Fibroblast of skin of left quadriceps (primary cell): ENCODE measurements at regions not wholly inside any gene's neighbourhood (a gene's known extent, or its start where the extent isn't known, plus 50 kb on each side); places are given as distances from the start of the nearest gene placed in this dataset.
"Not testable (repeated sequence)": the region's sequence is repeated elsewhere in the genome, so short reads cannot be mapped to it uniquely, and the experiment has no call there.

Experiments
- DNase-seq, 2 experiments: peaks; one replicate each; pipeline ENCODE4 v3.0.0-alpha.2; 2013; ENCODE audit warnings: low read depth in 2 of 2

GRCh38 chr7:137110091-137110509 is 233.4 kb downstream of the PTN start:
- no peak for DNase-seq

- DNase-seq, result not testable (repeated sequence)
Observed at GRCh38 chr7:137107802-137108201, 235.7 kb downstream of the PTN start.

DNA sequence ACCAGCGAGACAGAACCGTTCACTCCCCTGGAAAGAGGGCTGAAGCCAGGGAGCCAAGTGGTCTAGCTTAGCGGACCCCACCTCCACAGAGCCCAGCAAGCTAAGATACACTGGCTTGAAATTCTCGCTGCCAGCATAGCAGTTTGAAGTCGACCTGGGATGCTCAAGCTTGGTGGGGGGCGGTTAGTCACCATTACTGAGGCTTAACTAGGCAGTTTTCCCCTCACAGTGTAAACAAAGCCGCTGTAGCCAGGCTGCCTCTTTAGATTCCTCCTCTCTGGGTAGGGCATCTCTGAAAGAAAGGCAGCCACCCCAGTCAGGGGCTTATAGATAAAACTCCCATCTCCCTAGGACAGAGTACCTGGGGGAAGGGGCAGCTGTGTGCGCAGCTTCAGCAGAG is 235.1 kb downstream of the CHRM2 start:
- DNase-seq, result not testable (repeated sequence)

GRCh38 chr7:137097111-137097510 is 228.7 kb downstream of the CHRM2 start:
- DNase-seq, result no peak

DNA sequence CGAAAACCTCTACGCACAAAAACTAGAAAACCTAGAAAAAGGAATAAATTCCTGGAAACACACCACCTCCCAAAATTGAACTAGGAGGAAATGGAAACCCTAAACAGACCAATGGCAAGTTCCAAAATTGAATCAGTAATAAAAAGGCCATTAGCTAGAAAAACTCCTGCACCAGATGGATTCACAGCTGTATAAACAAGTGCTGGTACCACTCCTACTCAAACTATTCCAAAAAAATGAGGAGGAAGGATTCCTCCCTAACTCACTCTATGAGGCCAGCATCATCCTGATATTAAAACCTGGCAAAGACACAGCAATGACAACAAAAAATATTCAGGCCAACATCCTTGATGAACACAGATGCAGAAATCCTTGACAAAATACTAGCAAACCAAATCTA is 228.2 kb downstream of the CHRM2 start:
- DNase-seq, result no peak

DNA sequence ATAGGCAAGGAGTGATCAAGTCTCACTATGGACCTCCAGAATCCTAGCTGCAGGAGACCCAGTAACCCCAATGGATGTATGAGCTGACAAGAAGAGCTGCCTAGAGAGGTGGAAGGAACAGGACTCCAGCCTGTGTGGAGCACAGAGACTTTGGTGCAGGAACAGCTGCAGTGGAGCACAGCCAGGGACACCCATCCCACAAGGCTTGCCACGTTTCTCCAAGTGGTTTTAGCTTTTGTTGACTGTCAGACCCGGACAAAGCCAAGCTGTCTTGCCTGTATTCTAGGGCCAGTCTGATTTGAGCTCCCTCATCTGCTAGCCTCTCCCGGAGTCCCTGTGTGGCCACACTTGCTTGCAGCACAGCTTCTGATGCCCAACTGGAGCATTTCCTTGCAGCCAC is 224.7 kb downstream of the CHRM2 start:
- DNase-seq, result no peak

DNA sequence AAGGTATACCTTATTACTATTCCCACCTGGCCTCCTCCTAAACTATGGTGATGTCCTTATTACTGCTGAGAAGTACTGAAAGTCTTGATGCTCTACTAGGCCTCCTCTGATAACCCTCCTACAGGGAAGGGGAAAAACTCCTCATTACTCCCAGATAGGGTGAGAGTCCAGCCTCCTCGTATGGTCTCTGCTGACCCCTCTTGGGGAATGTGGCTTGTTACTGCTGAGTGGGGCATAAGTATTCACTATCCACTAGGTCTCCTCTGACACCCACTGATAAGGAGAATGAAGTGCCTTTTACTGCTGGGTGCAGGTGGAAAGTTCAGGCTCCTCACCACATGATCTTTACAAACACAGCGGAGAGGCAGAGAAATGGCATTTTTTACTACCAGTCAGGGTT is 222.9 kb downstream of the CHRM2 start:
- DNase-seq, result no peak

DNA sequence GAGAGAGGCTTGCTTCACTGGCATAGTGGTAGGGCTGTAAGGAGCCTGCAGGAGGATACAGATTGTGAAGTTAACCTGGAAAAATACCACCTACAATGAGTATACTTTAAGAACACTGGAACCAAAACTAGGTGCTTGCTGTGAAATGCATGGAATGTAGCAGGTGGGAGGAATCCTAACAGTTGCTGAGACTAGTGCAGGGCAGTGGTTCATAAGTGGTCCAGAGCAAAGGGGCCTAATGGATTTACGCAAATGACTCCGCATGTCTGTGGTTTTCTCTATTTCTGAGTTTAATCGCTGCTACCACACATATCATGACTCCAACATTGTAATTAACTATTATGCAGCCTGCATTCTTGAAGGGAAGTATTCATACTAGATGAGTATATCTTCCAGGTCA is 218.4 kb downstream of the CHRM2 start:
- DNase-seq, result no peak

- no peak for DNase-seq
Observed at GRCh38 chr7:137084607-137085380, 216.3 kb downstream of the CHRM2 start.

- DNase-seq, result no peak
Observed at GRCh38 chr7:137082391-137082790, 213.9 kb downstream of the CHRM2 start.

GRCh38 chr7:137081321-137082093 is 213.1 kb downstream of the CHRM2 start:
- DNase-seq, result peak; percentile 82 to 83

- no peak for DNase-seq
Observed at GRCh38 chr7:137080516-137081203, 212.2 kb downstream of the CHRM2 start.

DNA sequence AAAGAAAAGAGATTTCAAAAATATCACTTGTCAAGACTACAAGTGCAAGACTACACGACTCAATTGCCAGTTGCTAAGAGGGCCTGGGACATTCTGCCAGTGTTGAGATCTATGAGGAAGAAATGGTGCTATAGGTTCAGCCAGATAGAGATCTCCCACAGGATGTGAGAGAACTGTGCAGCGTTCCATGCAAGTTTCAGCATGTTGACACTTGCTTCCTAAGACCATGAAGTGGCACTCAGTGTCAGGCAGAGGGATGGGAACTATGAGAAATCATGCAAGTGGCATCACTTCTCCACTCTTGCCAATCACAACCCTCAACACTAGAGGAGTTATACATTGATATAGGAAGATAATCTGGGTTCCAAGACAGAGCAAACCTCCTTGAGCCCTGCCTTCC is 210.3 kb downstream of the CHRM2 start:
- DNase-seq, result no peak

GRCh38 chr7:137074391-137075030 is 206.1 kb downstream of the CHRM2 start:
- DNase-seq, result peak in 1 of 2 experiments; percentile 16

- no peak for DNase-seq
Observed at GRCh38 chr7:137073571-137074325, 205.3 kb downstream of the CHRM2 start.
